GM12878 (cell line): ENCODE measurements at regions not wholly inside any gene's neighbourhood (a gene's known extent, or its start where the extent isn't known, plus 50 kb on each side); places are given as distances from the start of the nearest gene placed in this dataset.

Experiments
- ATAC-seq: fragments of 200-7000 bp; cut with Tn5 transposase; 3 replicates; pipeline ENCODE4 v1.9.1; 2020; ENCODE audit warnings: mild to moderate bottlenecking, moderate library complexity
- BruUV-seq: library from RNA; stranded (reverse); fragments of 400-500 nt; replicated peaks from 2 replicates; lab custom pipeline; 2021; lab: Mats Ljungman, UMichigan
- CTCF ChIA-PET: fragments of 300-600 bp; sonication (Branson Sonifier 250); formaldehyde crosslinking; extraction: SDS; loops from one replicate; lab custom pipeline; 2021; ENCODE audit warnings: inconsistent platforms; lab: Yijun Ruan, JAX
- POLR2A ChIA-PET: fragments of 350-600 bp; formaldehyde crosslinking; extraction: SDS; loops from one replicate; lab custom pipeline; 2021; ENCODE audit warnings: inconsistent platforms; lab: Charles Lee
- RAD21 ChIA-PET: fragments of 300-600 bp; sonication (Branson Sonifier 250); formaldehyde crosslinking; loops from one replicate; lab custom pipeline; 2023; ENCODE audit warnings: antibody characterized with exemption; ENCODE audit not compliant: unreplicated experiment; lab: Charles Lee
- SMC1A ChIA-PET: fragments of 300-600 bp; sonication (Branson Sonifier 250); formaldehyde crosslinking; loops from one replicate; lab custom pipeline; 2023; ENCODE audit not compliant: unreplicated experiment, uncharacterized antibody; lab: Charles Lee
- DNase-seq: peaks from one replicate; pipeline ENCODE4 v3.0.0-alpha.2; 2011; ENCODE audit warnings: low read depth, low spot score
- FAIRE-seq: peaks from 3 replicates; lab custom pipeline; 2011; peaks lifted over from hg19 to GRCh38; lab: Jason Lieb, UNC
- H2AFZ ChIP-seq: 2 replicates; pipeline ENCODE4 v1.6.0; 2011; ENCODE audit warnings: low read depth, low read length, control low read depth; ENCODE audit not compliant: control insufficient read depth
- H3K27ac ChIP-seq: 2 replicates; pipeline ENCODE4 v1.5.1; 2011; ENCODE audit warnings: control low read depth; ENCODE audit not compliant: control insufficient read depth, insufficient read depth
- H3K27me3 ChIP-seq, 2 experiments: replicated peaks in 1 of 2; 2 replicates each; pipeline versions ENCODE4 v1.6.0 to v1.6.1; 2011; ENCODE audit warnings: low read length in 1 of 2; ENCODE audit not compliant: control insufficient read depth in 2 of 2, insufficient read depth in 2 of 2
- H3K36me3 ChIP-seq, 2 experiments: 2 replicates each; pipeline ENCODE4 v1.5.1; 2011; ENCODE audit warnings: low read length in 1 of 2; ENCODE audit not compliant: control insufficient read depth in 2 of 2, insufficient read depth in 2 of 2
- H3K4me1 ChIP-seq: 2 replicates; pipeline ENCODE4 v1.6.1; 2011; ENCODE audit warnings: mild to moderate bottlenecking, low read length, moderate library complexity, mixed read lengths; ENCODE audit not compliant: control insufficient read depth, insufficient read depth
- H3K4me2 ChIP-seq: 2 replicates; pipeline ENCODE4 v1.6.0; 2011; ENCODE audit warnings: control low read depth; ENCODE audit not compliant: control insufficient read depth, insufficient read depth
- H3K4me3 ChIP-seq: fragments of 200-600 bp; sonication (generic); 2 replicates; pipeline ENCODE4 v1.5.1; 2016
- H3K79me2 ChIP-seq: 2 replicates; pipeline ENCODE4 v1.6.0; 2011; ENCODE audit warnings: low read length; ENCODE audit not compliant: control insufficient read depth, insufficient read depth
- H3K9ac ChIP-seq: 2 replicates; pipeline ENCODE4 v1.8.0; 2011; ENCODE audit warnings: low read length, control low read depth, mixed read lengths; ENCODE audit not compliant: control insufficient read depth, insufficient read depth
- H3K9me3 ChIP-seq: replicated peaks from 3 replicates; pipeline ENCODE4 v1.5.1; 2011; ENCODE audit warnings: mild to moderate bottlenecking, low read length; ENCODE audit not compliant: control insufficient read depth, insufficient read depth
- H4K20me1 ChIP-seq: 2 replicates; pipeline ENCODE4 v1.6.0; 2011; ENCODE audit not compliant: control insufficient read depth, insufficient read depth
- E2F4 ChIP-seq: IDR thresholded peaks from 2 replicates; pipeline ENCODE4 v1.6.1; 2012; ENCODE audit warnings: low read depth, low read length, improper control_type of control experiment
- EGR1 ChIP-seq, 2 experiments: IDR thresholded peaks; 1 replicate in 1 of 2; 2 replicates in 1 of 2; pipeline ENCODE4 v1.6.1; 2011 to 2012; ENCODE audit warnings: low read depth in 2 of 2, low read length in 2 of 2, borderline replicate concordance in 1 of 2, mild to moderate bottlenecking in 1 of 2, moderate library complexity in 1 of 2
- ETV6 ChIP-seq, 2 experiments: fragments of 450-650 bp in 1 of 2; IDR thresholded peaks in 1 of 2; conservative IDR thresholded peaks in 1 of 2; 2 replicates each; pipeline ENCODE4 v1.6.1; 2014; ENCODE audit warnings: antibody characterized with exemption in 1 of 2, borderline replicate concordance in 1 of 2, low read depth in 1 of 2, mild to moderate bottlenecking in 1 of 2, moderate library complexity in 1 of 2
- MEF2A ChIP-seq: IDR thresholded peaks from 2 replicates; pipeline ENCODE4 v1.6.1; 2011; ENCODE audit warnings: low read depth, mild to moderate bottlenecking, low read length, moderate library complexity; ENCODE audit not compliant: insufficient read depth
- MXI1 ChIP-seq: fragments of 150-350 bp; IDR thresholded peaks from 2 replicates; pipeline ENCODE4 v1.6.1; 2011; ENCODE audit warnings: low read depth, mild to moderate bottlenecking, inconsistent platforms, low read length, improper control_type of control experiment
- SUPT20H ChIP-seq: IDR thresholded peaks from 2 replicates; pipeline ENCODE4 v1.6.1; 2011; ENCODE audit warnings: low read depth, mild to moderate bottlenecking, low read length, moderate library complexity, borderline replicate concordance; ENCODE audit not compliant: control insufficient read depth
- WGBS: methylation state at CpG from one replicate; pipeline ENCODE4 v1.1.6; 2016; ENCODE audit warnings: low lambda C conversion rate; ENCODE audit not compliant: insufficient replicate concordance, insufficient coverage; ENCODE audit errors: missing lambda C conversion rate; 5-methylcytosine and 5-hydroxymethylcytosine counted together
- in situ Hi-C: fragments of 300-500 bp; cut with MboI; formaldehyde crosslinking; loops from 9 replicates; pipeline ENCODE4 v1.14.3; 2018; ENCODE audit warnings: mixed read lengths
- intact Hi-C: fragments of 100-400 bp; cut with micrococcal nuclease; formaldehyde crosslinking; loops from one replicate; pipeline ENCODE4 v1.14.2; 2022; ENCODE audit not compliant: unreplicated experiment
- TF ChIP-seq, protein P1 (sequence below): IDR thresholded peaks from 2 replicates; pipeline ENCODE4 v1.6.1; 2012; ENCODE audit warnings: mild to moderate bottlenecking, low read depth, low read length

GRCh38 chr2:7449298-7449697 is 532.1 kb downstream of the RNF144A start:
- SMC1A ChIA-PET, result interaction anchor here (1.4 to 2.8 kb wide), 2 partner anchors 9 to 11 kb away, joined by 5 to 10 read pairs; no protein-coding TSS in a partner anchor
- RAD21 ChIA-PET, result interaction anchor here (0.8 kb wide), 1 partner anchor 492 kb away, joined by 3 read pairs; no protein-coding TSS in a partner anchor
- POLR2A ChIA-PET, result no interaction called here
- Histone ChIP-seq H3K4me3 (no peak overlapping the region), H3K9ac (no peak overlapping the region), H3K9me3 (no peaks in the 10 kb centered on the region; the same call in 2 of the 3 replicates), H3K79me2 (no peaks in the 10 kb centered on the region), H2AFZ (no peak overlapping the region), H3K4me1 (peaks cover 6% of the 10 kb centered on the region), H3K36me3 (no peaks in the 10 kb centered on the region), H4K20me1 (no peaks in the 10 kb centered on the region), H3K27me3 (no peaks in the 10 kb centered on the region), H3K27ac (no peak overlapping the region), H3K4me2 (no peak overlapping the region)
- DNase-seq (no peak), ATAC-seq (no peak), FAIRE-seq (no peak)
- CTCF ChIA-PET, result no interaction called here
- intact Hi-C loops (no loop called here), in situ Hi-C loops (no loop called here)
- TF ChIP-seq ETV6 (conservative IDR thresholded peaks at IDR 0.05 in 1 of 2, IDR thresholded peaks at IDR 0.05 in 1 of 2; ENCODE audit: borderline replicate concordance in 1 of 2, low read depth in 1 of 2) (no peak), E2F4 (no peak)
- no TSS peak for BruUV-seq

DNA sequence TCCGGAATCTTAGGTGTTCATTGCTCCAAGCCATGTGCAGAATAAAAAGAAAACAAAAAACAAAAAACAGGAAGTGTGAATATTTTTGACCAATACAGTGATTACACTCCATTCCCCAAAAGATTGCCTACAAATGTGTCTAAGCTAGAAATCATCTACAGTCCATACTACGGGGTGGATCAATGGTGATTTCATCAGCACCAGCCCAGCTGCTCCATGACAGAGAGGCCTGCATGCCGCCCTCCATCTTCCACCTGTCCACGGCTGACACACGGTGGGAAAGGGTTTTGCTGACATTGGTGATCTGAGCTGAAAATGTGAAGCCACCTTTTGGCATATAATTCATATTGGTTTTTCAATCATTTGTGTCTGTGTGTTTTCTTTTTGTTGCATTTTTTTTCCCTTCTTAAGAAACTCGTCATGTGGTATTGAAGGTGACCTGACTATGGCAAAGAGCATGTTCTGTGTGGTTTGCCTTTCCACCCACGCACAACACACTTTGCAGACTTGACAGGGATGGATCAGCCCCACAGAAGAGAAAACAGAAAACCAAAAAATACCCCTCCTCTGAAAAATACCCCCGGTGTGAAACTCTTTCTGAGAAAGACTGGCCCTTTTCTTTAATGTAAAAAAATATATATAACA is 533.1 kb downstream of the RNF144A start:
- no peaks in the 10 kb centered on the region for H3K27me3 ChIP-seq
- BruUV-seq, result no TSS peak
- CTCF ChIA-PET, result interaction anchor here (1.1 to 1.3 kb wide), 2 partner anchors 10 to 22 kb away, joined by 3 to 5 read pairs; no protein-coding TSS in a partner anchor
- in situ Hi-C loops, result no loop called here
- no peak for FAIRE-seq
- H3K4me2 ChIP-seq, result no peak overlapping the region
- no peak overlapping the region for H3K27ac ChIP-seq
- H3K4me1 ChIP-seq, result peaks cover 6% of the 10 kb centered on the region
- no peak overlapping the region for H3K9ac ChIP-seq
- intact Hi-C loops, result no loop called here
- no peaks in the 10 kb centered on the region for H4K20me1 ChIP-seq
- SMC1A ChIA-PET, result interaction anchor here (0.7 to 2.8 kb wide), 7 partner anchors 8 to 221 kb away, joined by 4 to 10 read pairs (median 5); no protein-coding TSS in a partner anchor
- 38% methylated on average over 8 of the region's 8 CpGs for WGBS
- no peaks in the 10 kb centered on the region for H3K9me3 ChIP-seq
- no peak for DNase-seq
- POLR2A ChIA-PET, result interaction anchor here (1.2 kb wide), 1 partner anchor 12 kb away, joined by 3 read pairs; no protein-coding TSS in a partner anchor
- RAD21 ChIA-PET, result interaction anchor here (0.8 to 1.7 kb wide), 2 partner anchors 11 to 23 kb away, joined by 3 to 4 read pairs; no protein-coding TSS in a partner anchor
- H3K36me3 ChIP-seq, result no peaks in the 10 kb centered on the region
- H3K4me3 ChIP-seq, result no peak overlapping the region
- peak; percentile 74 for ATAC-seq
- H3K79me2 ChIP-seq, result no peaks in the 10 kb centered on the region
- H2AFZ ChIP-seq, result no peak overlapping the region
- TF ChIP-seq SUPT20H, result no peak
- TF ChIP-seq, protein P1, sequence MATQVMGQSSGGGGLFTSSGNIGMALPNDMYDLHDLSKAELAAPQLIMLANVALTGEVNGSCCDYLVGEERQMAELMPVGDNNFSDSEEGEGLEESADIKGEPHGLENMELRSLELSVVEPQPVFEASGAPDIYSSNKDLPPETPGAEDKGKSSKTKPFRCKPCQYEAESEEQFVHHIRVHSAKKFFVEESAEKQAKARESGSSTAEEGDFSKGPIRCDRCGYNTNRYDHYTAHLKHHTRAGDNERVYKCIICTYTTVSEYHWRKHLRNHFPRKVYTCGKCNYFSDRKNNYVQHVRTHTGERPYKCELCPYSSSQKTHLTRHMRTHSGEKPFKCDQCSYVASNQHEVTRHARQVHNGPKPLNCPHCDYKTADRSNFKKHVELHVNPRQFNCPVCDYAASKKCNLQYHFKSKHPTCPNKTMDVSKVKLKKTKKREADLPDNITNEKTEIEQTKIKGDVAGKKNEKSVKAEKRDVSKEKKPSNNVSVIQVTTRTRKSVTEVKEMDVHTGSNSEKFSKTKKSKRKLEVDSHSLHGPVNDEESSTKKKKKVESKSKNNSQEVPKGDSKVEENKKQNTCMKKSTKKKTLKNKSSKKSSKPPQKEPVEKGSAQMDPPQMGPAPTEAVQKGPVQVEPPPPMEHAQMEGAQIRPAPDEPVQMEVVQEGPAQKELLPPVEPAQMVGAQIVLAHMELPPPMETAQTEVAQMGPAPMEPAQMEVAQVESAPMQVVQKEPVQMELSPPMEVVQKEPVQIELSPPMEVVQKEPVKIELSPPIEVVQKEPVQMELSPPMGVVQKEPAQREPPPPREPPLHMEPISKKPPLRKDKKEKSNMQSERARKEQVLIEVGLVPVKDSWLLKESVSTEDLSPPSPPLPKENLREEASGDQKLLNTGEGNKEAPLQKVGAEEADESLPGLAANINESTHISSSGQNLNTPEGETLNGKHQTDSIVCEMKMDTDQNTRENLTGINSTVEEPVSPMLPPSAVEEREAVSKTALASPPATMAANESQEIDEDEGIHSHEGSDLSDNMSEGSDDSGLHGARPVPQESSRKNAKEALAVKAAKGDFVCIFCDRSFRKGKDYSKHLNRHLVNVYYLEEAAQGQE, result no peak
- TF ChIP-seq EGR1 (IDR thresholded peaks at IDR 0.05; ENCODE audit: borderline replicate concordance in 1 of 2, low read depth in 2 of 2, low read length in 2 of 2), result 0 out of 3 replicates have a peak, but pooled peaks of 1 of the 2 experiments have one; percentile 49
- no peak for TF ChIP-seq MEF2A
- no peak for TF ChIP-seq MXI1
